Suppressor macrophage treated with lipopolysaccharide for 4 hours (primary cell): ENCODE measurements at regions not wholly inside any gene's neighbourhood (a gene's known extent, or its start where the extent isn't known, plus 50 kb on each side); places are given as distances from the start of the nearest gene placed in this dataset.
A peak's percentile ranks its signal among the peaks of the same experiment; 100 is the strongest.

ENCODE experiments used
- DNase-seq: peaks from one replicate; pipeline ENCODE4 v3.0.0-alpha.2; 2020

DNA sequence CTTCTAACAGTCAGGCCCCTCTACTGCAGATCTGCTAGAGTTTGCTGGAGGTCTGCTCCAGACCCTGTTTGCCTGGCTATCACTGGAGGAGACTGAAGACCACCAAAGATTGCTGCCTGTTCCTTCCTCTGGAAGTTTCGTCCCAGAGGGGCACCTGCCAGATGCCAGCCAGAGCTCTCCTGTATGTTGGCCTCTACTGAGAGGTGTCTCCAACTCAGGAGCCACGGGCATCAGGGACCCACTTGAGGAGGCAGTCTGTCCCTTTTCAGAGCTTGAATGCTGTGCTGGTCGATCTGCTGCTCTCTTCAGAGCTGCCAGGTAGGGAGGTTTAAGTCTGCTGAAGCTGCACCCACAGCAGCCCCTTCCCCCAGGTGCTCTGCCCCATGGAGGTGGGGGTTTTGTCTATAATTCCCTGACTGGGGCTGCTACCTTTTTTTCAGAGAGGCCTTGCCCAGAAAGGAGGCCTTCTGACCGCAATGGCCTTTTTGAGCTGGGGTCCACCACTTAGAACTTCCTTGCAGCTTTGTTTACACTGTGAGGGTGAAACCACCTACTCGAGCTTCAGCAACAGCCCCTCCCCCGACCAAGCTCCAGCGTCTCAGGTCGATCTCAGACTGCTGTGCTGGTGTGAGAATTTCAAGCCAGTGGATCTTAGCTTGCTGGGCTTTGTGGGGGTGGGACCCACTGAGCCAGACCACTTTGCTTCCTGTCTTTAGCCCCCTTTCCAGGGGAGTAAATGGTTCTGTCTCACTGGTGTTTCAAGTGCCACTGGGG, 566.0 kb downstream of the NR4A2 start:
- DNase-seq = no peak

DNA sequence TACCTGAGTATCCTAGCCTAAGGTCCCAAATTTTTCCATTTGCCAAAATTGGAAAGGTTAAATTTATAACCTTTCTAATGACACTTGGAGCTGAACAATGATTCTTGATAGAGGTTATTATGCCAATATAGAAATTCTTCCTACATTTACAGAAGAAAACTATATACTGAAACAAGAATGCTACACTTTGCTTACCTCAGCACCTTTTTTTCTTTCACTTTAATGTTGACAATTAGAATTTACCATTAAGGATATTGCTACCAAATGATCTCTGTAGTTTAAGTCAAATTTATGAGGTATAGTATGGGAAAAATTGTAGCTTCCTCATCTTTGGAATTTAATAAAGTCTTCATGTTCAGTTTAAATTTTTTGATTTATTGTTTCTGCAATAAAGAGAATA, 577.0 kb downstream of the NR4A2 start:
- DNase-seq = no peak

- DNase-seq = no peak
Measured at GRCh38 chr2:155748131-155748530, 584.4 kb downstream of the NR4A2 start.

DNA sequence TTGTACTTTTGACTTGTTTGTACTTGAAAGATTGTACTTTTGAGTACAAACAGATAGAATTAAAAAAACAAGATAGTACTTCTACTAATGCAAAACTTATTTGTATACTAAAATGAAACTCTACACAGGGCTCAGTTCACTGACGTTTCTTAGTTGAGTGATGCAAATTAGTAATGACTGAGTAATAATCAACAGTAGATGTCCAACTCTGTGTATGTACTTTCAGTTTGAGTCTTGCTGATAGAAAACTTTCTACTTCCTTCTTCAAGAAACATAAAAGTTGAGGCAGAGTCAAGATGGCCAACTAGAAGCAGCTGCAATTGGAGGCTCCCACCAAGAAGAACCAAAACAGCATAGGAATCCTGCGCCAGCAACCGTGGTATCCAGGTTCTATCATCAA, 585.0 kb downstream of the NR4A2 start:
- DNase-seq = no peak

GRCh38 chr2:155733091-155733853, 599.2 kb downstream of the NR4A2 start:
- DNase-seq = no peak

GRCh38 chr2:155730804-155731203, 601.7 kb downstream of the NR4A2 start:
- no peak for DNase-seq

GRCh38 chr2:155727187-155727895, 605.2 kb downstream of the NR4A2 start:
- no peak for DNase-seq

DNA sequence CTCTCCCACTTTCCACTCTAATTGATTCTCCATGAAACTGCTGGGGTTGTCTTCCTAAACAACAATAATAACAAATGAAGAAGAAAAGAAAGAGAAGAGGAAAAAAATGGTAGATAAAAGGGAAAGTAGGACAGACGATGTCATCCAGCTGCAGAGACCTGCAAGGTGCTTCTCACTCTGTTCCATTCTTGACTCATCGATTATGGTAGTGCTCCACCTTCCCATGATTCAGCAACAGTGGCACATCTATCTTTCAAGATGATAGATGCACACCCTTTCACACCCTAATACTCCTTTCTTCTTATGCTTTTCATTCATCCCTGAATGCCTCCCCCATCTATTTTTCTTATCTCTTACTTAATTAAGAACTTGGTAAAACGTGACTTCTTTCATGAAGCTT, 610.2 kb downstream of the NR4A2 start:
- DNase-seq = no peak

- DNase-seq = no peak
Measured at GRCh38 chr2:155715705-155716104, 616.8 kb downstream of the NR4A2 start.

- no peak for DNase-seq
Measured at GRCh38 chr2:155714983-155715382, 617.5 kb downstream of the NR4A2 start.

DNA sequence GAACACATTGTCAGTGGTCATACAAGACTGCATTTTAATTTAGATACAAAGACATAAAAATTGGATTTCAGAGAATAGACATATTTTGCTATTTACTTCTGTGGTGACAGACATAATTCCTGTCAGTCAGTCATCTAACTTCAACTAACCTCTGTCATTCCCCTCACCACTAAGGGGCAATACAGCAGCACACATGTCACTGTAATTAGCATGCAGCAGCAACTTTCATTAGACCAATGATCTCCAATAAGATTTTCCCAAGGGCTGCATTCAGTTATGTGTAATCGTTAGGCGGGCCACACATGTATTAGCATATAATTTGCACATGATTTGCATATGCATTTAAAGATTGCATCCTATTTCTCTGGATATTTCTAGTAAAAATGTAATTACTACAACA, 624.5 kb downstream of the NR4A2 start:
- DNase-seq = no peak

DNA sequence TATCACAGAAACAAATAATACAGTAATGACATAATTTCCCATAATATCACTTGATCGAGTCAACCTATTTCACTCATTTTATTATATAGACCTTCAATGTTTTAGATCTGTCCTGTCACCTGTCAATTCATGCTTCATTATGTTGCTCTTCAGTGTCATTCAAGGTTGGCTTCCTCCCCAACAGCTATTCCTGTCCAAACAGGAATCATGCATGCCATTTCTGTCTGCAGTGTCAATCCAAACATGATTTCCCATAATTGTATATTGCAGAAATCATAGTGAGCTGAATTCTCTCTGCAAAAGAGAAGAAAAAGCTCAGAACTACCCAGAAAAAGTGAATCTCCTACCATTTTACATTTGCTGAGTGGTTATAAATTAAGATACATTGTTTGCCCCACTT, 628.6 kb downstream of the NR4A2 start:
- no peak for DNase-seq

DNA sequence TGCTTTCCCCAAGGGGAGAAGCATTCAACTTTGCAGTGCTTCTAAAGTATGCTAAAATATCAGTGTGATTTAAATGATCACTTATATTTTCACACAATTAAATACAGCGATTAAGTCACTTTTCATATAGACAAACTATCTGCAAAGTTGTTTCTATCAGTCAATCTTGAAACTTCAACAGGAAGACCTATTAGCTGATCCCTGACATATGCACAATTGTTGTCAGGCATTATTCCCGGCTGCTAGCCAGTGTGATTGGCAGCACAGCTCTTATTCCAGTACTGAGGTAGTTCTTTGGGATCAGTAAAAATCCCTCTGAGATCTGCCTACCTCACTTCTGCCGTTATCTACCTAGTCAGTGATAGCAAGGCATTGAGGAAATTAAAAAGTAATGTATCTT, 629.5 kb downstream of the NR4A2 start:
- no peak for DNase-seq

- DNase-seq = no peak
Measured at GRCh38 chr2:155701721-155702120, 630.8 kb downstream of the NR4A2 start.

DNA sequence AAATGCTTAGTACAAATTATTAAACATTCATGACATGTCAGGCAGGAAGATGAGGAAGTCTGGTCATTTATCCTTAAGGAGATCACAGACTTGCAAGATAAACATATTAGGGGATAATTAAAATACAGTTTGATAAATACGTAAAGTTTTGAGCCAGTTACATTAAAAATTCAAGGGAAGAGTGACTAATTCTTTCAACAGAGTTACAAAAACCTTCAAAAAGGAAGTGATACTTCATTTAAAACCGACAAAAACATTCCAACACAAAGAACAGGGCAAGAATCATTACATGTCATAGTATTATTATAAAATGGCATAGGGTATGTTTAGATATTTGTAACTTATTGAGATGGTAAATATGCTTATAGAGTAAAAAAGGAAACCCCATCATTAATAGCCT, 636.0 kb downstream of the NR4A2 start:
- peak; percentile 66 for DNase-seq

DNA sequence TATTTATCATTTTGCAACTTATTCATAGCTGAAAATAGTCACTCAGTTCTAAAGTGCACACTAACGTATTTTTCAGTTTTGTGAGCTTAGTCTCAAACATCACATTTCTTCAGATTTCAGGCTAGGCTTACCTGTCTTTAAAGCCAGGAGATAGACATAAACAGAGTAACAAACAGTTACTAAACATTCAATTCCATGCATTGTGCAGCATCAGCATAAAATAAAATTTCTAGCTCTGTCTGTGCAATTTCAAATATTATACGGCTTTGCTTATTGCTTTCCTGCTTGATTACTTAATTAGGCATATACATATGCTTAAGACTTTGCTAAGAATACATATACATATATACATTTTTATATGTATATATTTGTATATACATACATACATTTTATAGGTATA, 637.0 kb downstream of the NR4A2 start:
- no peak for DNase-seq

GRCh38 chr2:155692856-155693255, 639.7 kb downstream of the NR4A2 start:
- DNase-seq = no peak

- DNase-seq = peak; percentile 58
Measured at GRCh38 chr2:155692106-155692505, 640.4 kb downstream of the NR4A2 start.

- DNase-seq = peak; percentile 88
Measured at GRCh38 chr2:155690785-155691184, 641.7 kb downstream of the NR4A2 start.

GRCh38 chr2:155689791-155690190, 642.7 kb downstream of the NR4A2 start:
- no peak for DNase-seq

DNA sequence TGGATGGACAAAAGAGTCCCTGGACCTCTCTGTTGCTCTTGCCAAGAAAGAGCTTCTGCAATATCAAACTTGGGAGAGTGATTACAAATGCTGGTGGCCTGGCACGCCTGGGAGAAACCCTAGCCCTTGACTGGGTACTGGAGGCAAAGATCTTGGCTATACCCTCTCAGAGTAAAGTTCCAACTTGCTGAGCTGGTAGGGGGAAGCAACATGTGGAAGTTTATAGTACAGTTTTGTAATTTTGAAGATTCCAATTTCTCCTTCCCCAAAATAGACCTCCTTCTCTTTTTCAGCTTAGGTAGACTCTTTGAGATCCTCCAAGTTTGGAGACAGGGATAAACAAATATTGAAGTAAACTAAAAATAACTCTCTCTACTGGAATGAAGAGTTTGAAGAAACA, 645.3 kb downstream of the NR4A2 start:
- peak; percentile 43 for DNase-seq

- no peak for DNase-seq
Measured at GRCh38 chr2:155679647-155680046, 652.9 kb downstream of the NR4A2 start.

DNA sequence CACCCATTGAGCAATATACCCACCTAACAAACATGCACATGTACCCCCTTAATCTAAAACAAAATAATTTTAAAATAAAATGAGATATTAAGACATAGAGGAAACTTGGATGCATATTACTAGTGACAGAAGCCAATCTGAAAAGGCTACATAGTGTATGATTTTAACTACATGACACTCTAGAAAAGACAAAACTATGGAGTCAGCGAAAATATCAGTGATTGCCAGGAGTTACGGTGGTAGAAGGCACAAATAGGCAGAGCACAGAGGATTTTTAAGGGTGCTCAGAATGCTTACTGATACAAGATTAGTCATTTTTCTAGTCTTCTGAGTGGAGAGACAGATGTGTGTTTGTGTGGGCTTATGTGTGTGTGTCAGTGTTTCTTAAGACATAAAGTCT, 656.6 kb downstream of the NR4A2 start:
- no peak for DNase-seq

DNA sequence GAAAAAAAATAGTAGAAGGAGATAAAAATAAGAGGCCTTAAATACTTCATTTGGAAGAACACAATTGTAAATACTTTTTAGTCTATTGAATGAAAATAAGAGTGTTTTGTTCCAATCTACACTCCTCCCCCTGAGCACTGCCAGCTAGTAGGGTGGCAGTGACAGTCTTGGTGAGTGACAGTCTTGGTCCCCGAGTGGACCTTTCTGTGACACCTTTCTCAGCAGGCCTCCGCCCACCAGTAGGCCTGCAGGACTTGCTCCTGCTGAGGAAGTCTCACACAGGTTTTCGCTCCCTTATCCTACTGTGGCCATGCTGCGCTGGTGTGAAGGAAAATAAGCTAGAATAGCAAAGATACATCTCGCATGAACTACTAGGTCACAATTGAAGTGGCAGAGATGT, 666.8 kb downstream of the NR4A2 start:
- DNase-seq = no peak
